K562 (cell line): ENCODE measurements at regions not wholly inside any gene's neighbourhood (a gene's known extent, or its start where the extent isn't known, plus 50 kb on each side); places are given as distances from the start of the nearest gene placed in this dataset.

Experiments used
- BRCA1 ChIP-seq, 2 experiments: fragments of 450-650 bp in 1 of 2; sonication (generic) in 1 of 2; formaldehyde crosslinking in 1 of 2; IDR thresholded peaks; 2 replicates each; pipeline versions ENCODE4 v1.5.0 to v1.6.1; 2017 to 2020; ENCODE audit warnings: mild to moderate bottlenecking in 1 of 2, missing genetic modification reagents in 1 of 2
- CHAMP1 ChIP-seq: fragments of 450-650 bp; IDR thresholded peaks from 2 replicates; pipeline ENCODE4 v1.6.1; 2016; ENCODE audit warnings: mild to moderate bottlenecking
- E2F8 ChIP-seq: fragments of 450-650 bp; IDR thresholded peaks from 2 replicates; pipeline ENCODE4 v1.7.1; 2018; ENCODE audit warnings: mild to moderate bottlenecking, low read depth; ENCODE audit not compliant: partially characterized antibody
- ETV6 ChIP-seq, 3 experiments: fragments of 150-350 bp in 1 of 3; sonication (generic) in 1 of 3; formaldehyde crosslinking in 1 of 3; IDR thresholded peaks; 2 replicates each; pipeline versions ENCODE4 v1.6.1 to v1.8.0; 2014 to 2022; ENCODE audit warnings: borderline replicate concordance in 2 of 3, low read depth in 2 of 3, antibody characterized with exemption in 1 of 3, low read length in 1 of 3, mild to moderate bottlenecking in 1 of 3, missing genetic modification reagents in 1 of 3
- FOXM1 ChIP-seq, 2 experiments: fragments of 450-650 bp in 1 of 2; sonication (generic) in 1 of 2; formaldehyde crosslinking in 1 of 2; IDR thresholded peaks; 2 replicates each; pipeline versions ENCODE4 v1.6.1 to v1.9.0; 2017 to 2022; ENCODE audit warnings: low read depth in 2 of 2, mild to moderate bottlenecking in 2 of 2, missing genetic modification reagents in 1 of 2, moderate library complexity in 1 of 2
- MAFG ChIP-seq: fragments of 450-650 bp; conservative IDR thresholded peaks from 2 replicates; pipeline ENCODE4 v1.6.1; 2016; ENCODE audit warnings: missing genetic modification characterization, missing compliant biosample characterization
- NFYB ChIP-seq: IDR thresholded peaks from 2 replicates; pipeline ENCODE4 v1.6.1; 2011; ENCODE audit warnings: mild to moderate bottlenecking, moderate library complexity; ENCODE audit not compliant: insufficient read length; ENCODE audit errors: extremely low read depth
- PBX2 ChIP-seq, 2 experiments: IDR thresholded peaks in 1 of 2; conservative IDR thresholded peaks in 1 of 2; 2 replicates each; pipeline ENCODE4 v1.6.1; 2016; ENCODE audit warnings: low read depth in 2 of 2, mild to moderate bottlenecking in 1 of 2, missing compliant biosample characterization in 1 of 2, missing genetic modification characterization in 1 of 2, moderate library complexity in 1 of 2
- RBM34 ChIP-seq: fragments of 200-400 bp; formaldehyde crosslinking; IDR thresholded peaks from 2 replicates; pipeline ENCODE4 v1.6.1; 2018; ENCODE audit warnings: low read length, borderline replicate concordance; ENCODE audit not compliant: insufficient read depth
- SMC3 ChIP-seq: conservative IDR thresholded peaks from 2 replicates; pipeline ENCODE4 v1.6.1; 2011; ENCODE audit warnings: low read depth, low read length, improper control_type of control experiment; ENCODE audit not compliant: insufficient read depth
- U2AF1 ChIP-seq: fragments of 200-400 bp; formaldehyde crosslinking; optimal IDR thresholded peaks from 2 replicates; pipeline ENCODE3; 2017; ENCODE audit warnings: mild to moderate bottlenecking, low read depth, low read length, moderate library complexity
- ZBTB7A ChIP-seq: IDR thresholded peaks from 2 replicates; pipeline ENCODE4 v1.6.1; 2011; ENCODE audit warnings: low read depth, mild to moderate bottlenecking, low read length, moderate library complexity, borderline replicate concordance; ENCODE audit not compliant: control insufficient read depth
- ZFX ChIP-seq: sonication (generic); formaldehyde crosslinking; IDR thresholded peaks from 2 replicates; pipeline ENCODE4 v1.8.0; 2022; ENCODE audit warnings: mild to moderate bottlenecking, missing genetic modification reagents, moderate library complexity
- ZNF311 ChIP-seq: fragments of 250-450 bp; sonication (Bioruptor Pico); IDR thresholded peaks from 2 replicates; pipeline ENCODE4 v1.4.0; 2020; ENCODE audit warnings: mild to moderate bottlenecking, moderate library complexity
- ZNF655 ChIP-seq: fragments of 250-450 bp; sonication (Bioruptor Pico); IDR thresholded peaks from 2 replicates; pipeline ENCODE4 v1.5.0; 2021
- ZNF75A ChIP-seq: fragments of 450-650 bp; formaldehyde crosslinking; IDR thresholded peaks from 2 replicates; pipeline ENCODE4 v1.4.0; 2020; ENCODE audit warnings: mild to moderate bottlenecking

- TF ChIP-seq ZNF75A (CRISPR knock-in tag): no peak
- no peak for TF ChIP-seq RBM34
- no peak for TF ChIP-seq ETV6 (IDR thresholded peaks at IDR 0.05; ENCODE audit: borderline replicate concordance in 1 of 2, low read depth in 2 of 2, low read length in 1 of 2)
- TF ChIP-seq ETV6 (CRISPR knock-in tag; IDR thresholded peaks at IDR 0.05; ENCODE audit: borderline replicate concordance): no peak
- no peak; the same call in 1 of the 2 replicates for TF ChIP-seq ZNF311
- no peak for TF ChIP-seq FOXM1 (IDR thresholded peaks at IDR 0.05; ENCODE audit: low read depth)
- TF ChIP-seq FOXM1 (CRISPR knock-in tag; IDR thresholded peaks at IDR 0.05; ENCODE audit: low read depth): 0 out of 2 replicates have a peak, but pooled peaks have one; percentile 18
- no peak for TF ChIP-seq E2F8
- no peak for TF ChIP-seq ZNF655 (CRISPR knock-in tag)
- no peak; the same call in 1 of the 2 replicates for TF ChIP-seq ZBTB7A
- no peak for TF ChIP-seq MAFG (tag)
- no peak for TF ChIP-seq BRCA1 (IDR thresholded peaks at IDR 0.05)
- no peak for TF ChIP-seq BRCA1 (CRISPR knock-in tag; IDR thresholded peaks at IDR 0.05)
- no peak for TF ChIP-seq NFYB
- TF ChIP-seq U2AF1: no peak
- no peak for TF ChIP-seq PBX2 (CRISPR knock-in tag; IDR thresholded peaks at IDR 0.05; ENCODE audit: low read depth)
- no peak for TF ChIP-seq PBX2 (tag; conservative IDR thresholded peaks at IDR 0.05; ENCODE audit: low read depth)
- peak; percentile 36; the same call in 1 of the 2 replicates for TF ChIP-seq ZFX (CRISPR knock-in tag)
- no peak for TF ChIP-seq SMC3
- TF ChIP-seq CHAMP1: no peak
Measured at GRCh38 chr16:85330006-85330693, 217.9 kb upstream of the CIBAR2 start (continued).
